D721Med (cell line): ENCODE measurements at regions not wholly inside any gene's neighbourhood (a gene's known extent, or its start where the extent isn't known, plus 50 kb on each side); places are given as distances from the start of the nearest gene placed in this dataset.
A peak's percentile ranks its signal among the peaks of the same experiment; 100 is the strongest.

Experiments used
- DNase-seq: peaks from one replicate; pipeline ENCODE4 v3.0.0; 2011; ENCODE audit warnings: low spot score; ENCODE audit not compliant: insufficient read length
- FAIRE-seq: peaks from 2 replicates; lab custom pipeline; 2011; peaks lifted over from hg19 to GRCh38; lab: Jason Lieb, UNC
- TF ChIP-seq, protein P1 (sequence below): IDR thresholded peaks from 2 replicates; pipeline ENCODE4 v1.5.1; 2012; ENCODE audit warnings: mild to moderate bottlenecking, control low read depth; ENCODE audit not compliant: insufficient read depth; ENCODE audit errors: missing control alignments

DNA sequence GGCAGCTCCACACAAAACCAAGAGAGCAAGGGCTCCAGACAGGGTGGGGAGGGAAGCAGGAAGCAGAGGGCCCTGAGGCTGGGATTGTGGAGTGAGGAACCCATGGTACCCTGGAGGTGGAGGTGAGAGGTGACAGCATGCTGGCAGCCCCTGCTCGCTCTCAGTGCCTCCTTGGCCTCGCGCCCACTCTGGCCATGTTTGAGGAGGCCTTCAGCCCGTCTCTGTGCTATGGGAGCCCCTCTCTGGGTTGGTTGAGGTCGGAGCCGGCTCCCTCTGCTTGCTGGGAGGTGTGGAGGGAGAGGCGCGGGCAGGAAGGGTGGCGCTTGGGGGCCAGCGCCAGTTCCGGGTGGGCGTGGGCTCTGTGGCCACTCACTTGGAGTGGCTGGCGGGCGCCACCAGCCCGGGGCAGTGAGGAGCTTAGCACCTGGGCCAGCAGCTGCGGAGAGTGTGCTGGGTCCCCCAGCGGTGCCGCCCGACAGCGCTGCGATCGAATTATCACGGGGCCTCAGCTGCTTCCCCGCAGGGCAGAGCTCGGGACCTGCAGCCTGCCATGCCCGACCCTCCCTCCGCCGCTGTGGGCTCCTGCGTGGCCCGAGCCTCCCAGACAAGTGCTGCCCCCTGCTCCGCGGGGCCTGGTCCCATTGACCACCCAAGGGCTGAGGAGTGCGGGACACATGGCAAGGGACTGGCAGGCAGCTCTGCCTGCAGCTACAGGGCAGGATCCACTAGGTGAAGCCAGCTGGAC, 196.0 kb downstream of the DACT1 start:
- no peak for FAIRE-seq
- TF ChIP-seq, protein P1, sequence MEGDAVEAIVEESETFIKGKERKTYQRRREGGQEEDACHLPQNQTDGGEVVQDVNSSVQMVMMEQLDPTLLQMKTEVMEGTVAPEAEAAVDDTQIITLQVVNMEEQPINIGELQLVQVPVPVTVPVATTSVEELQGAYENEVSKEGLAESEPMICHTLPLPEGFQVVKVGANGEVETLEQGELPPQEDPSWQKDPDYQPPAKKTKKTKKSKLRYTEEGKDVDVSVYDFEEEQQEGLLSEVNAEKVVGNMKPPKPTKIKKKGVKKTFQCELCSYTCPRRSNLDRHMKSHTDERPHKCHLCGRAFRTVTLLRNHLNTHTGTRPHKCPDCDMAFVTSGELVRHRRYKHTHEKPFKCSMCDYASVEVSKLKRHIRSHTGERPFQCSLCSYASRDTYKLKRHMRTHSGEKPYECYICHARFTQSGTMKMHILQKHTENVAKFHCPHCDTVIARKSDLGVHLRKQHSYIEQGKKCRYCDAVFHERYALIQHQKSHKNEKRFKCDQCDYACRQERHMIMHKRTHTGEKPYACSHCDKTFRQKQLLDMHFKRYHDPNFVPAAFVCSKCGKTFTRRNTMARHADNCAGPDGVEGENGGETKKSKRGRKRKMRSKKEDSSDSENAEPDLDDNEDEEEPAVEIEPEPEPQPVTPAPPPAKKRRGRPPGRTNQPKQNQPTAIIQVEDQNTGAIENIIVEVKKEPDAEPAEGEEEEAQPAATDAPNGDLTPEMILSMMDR, result no peak
- no peak for DNase-seq

DNA sequence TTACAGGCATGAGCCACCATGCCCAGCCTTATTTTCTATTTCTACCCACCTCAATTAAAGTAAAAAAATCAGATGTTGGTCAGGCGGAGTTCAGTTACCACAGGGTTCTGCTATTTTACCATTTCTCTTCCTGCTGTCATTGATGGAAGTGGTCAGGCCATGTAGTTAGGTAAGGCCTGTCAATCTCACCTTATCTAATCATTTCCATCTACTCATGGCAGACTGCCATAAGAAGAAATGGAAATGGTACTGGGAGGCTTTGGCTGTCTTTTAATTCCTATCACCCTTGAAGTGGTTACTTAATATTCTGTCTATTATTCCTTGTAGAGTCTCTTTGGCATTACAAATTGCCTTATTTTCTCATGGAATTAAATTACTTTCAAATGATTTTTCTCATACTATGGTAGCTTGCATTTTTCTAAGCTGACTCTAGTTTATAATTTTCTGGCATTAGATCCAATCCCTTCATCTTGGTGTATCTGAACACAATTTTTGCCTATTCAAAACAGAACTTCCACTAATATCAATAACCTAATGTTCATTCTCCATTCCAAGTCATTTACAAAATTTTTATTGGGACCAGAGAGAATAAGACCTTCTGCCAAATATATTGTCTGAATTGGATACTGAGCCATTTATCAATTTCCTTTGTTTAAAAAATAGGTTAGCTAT, 198.7 kb downstream of the DACT1 start:
- DNase-seq (no peak), FAIRE-seq (no peak)
- TF ChIP-seq, protein P1, result no peak

GRCh38 chr14:58839233-58839632, 201.5 kb downstream of the DACT1 start:
- peak; percentile 53 for FAIRE-seq
- DNase-seq, result no peak
- TF ChIP-seq, protein P1, result no peak

DNA sequence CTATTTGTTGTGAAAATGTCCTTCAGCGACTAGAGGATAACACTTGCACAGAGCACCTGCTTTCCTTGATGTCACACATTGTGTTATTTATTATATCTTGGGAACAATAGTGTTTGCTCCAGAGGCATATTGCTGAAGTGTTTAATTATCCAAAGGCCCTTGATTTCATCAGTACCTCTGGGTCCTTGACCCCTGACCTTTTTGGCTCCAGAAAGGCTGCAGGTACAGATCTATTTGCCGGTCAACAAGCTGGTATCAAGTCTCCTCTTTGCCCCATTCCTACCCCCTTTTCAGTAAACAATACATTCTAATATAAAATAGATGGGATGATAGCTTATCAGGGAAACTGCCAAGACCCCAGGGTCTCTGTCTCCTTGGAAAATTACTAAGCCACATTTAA, 206.8 kb downstream of the DACT1 start:
- no peak for DNase-seq
- FAIRE-seq, result no peak
- TF ChIP-seq, protein P1, result no peak

DNA sequence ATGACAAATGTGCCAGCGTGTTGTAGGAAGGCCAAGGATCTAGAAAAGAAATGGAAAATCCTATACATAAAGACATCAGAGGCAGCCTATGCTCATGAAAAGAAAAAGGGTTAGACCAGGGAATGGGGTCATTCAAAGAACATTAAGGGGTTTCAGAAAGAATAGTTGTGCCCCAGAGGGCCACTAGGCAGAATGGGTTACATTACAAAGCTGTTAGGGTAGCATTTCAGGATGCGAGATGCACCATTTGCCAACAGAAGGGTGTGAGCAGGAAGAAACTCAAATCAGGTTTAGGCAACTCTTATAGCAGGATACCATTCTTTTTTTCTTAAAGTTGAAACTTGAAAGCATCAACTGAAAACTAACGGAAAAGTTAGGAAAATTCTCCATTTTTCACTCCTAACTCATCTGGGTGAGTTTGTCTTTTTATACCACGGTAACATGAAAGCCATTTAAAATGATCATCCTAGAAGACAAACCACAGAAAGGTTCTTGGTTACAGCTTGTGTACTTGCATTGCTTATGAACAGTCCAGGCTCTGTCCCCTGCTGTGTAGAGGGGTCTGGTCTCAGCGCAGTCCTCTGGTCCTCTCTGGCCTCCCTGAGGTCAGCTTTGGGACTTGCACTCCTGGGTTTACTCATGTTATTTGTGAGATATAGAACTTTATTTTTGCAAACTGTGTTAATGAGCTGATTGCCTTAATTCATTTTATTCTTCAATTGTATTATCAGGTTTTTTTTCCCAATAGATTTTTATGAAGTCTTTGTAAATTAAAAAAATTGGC, 209.1 kb downstream of the DACT1 start:
- DNase-seq, result no peak
- TF ChIP-seq, protein P1, result no peak
- FAIRE-seq, result no peak

GRCh38 chr14:58848365-58848764, 210.6 kb downstream of the DACT1 start:
- DNase-seq (no peak), FAIRE-seq (no peak)
- TF ChIP-seq, protein P1, result no peak

DNA sequence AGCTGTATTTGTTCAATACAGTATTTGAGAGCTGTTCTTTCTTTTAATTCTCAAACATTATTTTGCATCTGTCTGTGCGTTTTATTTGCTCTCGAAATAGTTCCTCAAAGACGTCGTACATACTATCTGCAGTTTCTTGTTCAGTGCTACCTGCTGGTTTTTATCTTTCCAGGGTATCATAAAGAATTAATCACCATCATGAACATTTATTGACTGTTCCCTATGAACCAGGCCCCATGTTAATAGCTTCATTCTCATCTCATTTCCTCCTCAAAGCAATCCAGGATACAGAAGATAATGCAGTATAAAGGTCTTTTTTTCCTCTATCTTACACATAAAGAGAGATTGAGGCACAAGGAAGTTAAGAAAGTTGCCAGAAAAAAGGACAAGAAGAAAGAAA, 211.8 kb downstream of the DACT1 start:
- TF ChIP-seq, protein P1, result no peak
- DNase-seq (no peak), FAIRE-seq (no peak)
